ENCODE measurements at regions not wholly inside any gene's neighbourhood (a gene's known extent, or its start where the extent isn't known, plus 50 kb on each side); places are given as distances from the start of the nearest gene placed in this dataset.

DNA sequence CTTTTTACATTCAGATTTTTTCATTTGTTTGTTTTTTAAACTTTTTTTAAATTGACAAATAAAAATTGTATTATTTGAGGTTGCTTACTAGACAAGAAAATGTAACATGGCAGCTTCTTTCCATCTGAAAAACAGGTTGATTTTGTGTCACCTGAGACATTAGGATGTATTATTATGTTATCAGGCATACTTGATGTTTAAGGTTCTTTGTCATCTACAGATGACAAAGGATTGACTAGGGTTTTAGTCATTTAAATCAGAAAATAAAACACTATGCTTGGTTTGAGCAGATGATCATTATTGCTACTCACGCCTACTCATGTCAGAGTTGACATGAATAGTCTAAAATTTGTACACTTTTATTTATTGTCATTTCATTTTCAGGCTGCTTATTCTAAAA lies 1494.5 kb downstream of the SLITRK5 start:
- TF ChIP-seq, protein P1, sequence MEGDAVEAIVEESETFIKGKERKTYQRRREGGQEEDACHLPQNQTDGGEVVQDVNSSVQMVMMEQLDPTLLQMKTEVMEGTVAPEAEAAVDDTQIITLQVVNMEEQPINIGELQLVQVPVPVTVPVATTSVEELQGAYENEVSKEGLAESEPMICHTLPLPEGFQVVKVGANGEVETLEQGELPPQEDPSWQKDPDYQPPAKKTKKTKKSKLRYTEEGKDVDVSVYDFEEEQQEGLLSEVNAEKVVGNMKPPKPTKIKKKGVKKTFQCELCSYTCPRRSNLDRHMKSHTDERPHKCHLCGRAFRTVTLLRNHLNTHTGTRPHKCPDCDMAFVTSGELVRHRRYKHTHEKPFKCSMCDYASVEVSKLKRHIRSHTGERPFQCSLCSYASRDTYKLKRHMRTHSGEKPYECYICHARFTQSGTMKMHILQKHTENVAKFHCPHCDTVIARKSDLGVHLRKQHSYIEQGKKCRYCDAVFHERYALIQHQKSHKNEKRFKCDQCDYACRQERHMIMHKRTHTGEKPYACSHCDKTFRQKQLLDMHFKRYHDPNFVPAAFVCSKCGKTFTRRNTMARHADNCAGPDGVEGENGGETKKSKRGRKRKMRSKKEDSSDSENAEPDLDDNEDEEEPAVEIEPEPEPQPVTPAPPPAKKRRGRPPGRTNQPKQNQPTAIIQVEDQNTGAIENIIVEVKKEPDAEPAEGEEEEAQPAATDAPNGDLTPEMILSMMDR (IDR thresholded peaks at IDR 0.05; ENCODE audit: low read depth, low read length) = no peak
- no peak for TF ChIP-seq EZH2phosphoT487 (IDR thresholded peaks at IDR 0.05; ENCODE audit: low read depth)

Measured in OCI-LY3 (cell line).